HG02973 (cell line): ENCODE measurements at regions not wholly inside any gene's neighbourhood (a gene's known extent, or its start where the extent isn't known, plus 50 kb on each side); places are given as distances from the start of the nearest gene placed in this dataset.

ENCODE experiments used
- ATAC-seq: cut with Tn5 transposase; IDR thresholded peaks from one replicate; pipeline ENCODE4 v1.9.1; 2021; ENCODE audit warnings: moderate library complexity; ENCODE audit not compliant: unreplicated experiment

DNA sequence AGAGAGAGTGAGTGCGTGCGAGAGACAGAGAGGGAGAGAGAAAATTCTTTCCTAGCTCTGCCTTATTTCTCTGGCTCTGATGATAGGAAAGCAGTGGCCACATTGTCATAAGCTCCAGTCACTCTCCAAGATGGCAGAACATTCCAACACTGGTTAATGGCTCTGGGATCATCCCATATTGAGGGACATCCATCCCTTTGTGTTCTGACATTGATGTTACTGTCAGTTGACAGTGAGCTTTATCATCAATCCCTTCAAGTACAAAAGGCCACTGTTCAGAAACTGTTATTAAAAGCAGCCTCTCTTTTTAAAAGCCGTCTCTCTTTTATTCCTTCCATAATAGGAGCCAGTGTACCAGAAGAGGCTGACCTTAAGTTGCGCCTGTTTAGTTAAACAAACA lies 1084.9 kb upstream of the RBFOX1 start:
- no peak for ATAC-seq

GRCh38 chr16:6247150-6247549 lies 1085.5 kb upstream of the RBFOX1 start:
- ATAC-seq = no peak

- ATAC-seq = no peak
Measured at GRCh38 chr16:6246266-6246665, 1086.4 kb upstream of the RBFOX1 start.

DNA sequence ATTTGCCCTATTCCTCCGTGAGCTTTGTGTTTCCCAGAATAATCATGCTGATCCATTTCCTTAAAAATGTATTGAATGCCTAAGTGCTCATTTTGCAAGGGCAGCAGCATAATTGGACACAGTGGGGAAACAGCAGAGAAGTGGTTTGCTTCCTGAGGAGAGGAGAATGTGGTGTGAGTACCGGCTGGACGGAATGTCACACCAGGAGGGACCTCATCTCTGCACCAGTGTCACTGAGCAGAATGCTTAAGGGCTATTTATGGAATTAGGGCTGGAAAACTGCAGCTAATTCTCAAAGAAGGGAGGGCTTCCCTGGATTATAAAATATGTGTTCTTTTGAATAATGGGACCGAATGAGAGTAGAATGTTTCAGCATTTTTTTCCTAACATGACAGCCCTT lies 1100.6 kb upstream of the RBFOX1 start:
- no peak for ATAC-seq

DNA sequence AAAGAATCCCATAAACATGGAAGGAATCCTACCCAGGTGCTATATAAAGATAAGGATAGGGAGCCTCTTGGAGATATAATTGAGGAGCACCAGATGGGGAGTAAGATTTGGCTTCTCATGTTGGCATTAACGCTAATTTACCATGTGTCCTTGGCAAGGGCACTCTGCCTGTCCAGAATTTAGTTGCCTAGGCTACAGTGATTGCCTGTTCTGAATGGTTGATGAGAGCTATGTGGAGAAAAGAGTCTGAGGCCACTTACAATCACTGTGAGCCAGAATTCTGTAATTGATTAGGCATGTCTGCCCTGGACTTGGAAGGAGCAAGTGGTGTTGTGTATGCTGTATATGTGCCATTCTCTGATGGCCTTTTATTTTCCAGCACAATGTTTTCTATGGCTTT lies 1101.2 kb upstream of the RBFOX1 start:
- ATAC-seq = no peak

DNA sequence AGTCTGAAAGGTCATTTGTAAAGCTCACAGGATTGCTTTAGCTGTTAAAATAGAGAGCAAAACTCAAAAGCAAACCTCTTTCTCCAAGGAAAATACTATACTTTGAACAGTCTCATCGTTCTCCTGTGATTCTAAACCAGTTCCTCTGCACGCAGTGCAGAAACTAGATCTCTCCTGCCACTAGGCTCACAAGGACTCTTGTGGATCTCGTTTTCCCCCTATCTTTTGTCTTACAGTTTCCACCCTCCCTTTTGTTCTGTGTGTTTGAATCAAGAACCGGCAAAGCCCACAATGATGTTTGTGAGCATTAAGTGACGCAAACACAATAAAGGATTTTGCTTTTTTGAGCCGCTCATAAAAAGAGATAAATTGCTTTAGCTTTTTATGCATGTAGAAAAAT lies 1103.5 kb upstream of the RBFOX1 start:
- no peak for ATAC-seq

GRCh38 chr16:6218855-6219254 lies 1113.8 kb upstream of the RBFOX1 start:
- no peak for ATAC-seq

DNA sequence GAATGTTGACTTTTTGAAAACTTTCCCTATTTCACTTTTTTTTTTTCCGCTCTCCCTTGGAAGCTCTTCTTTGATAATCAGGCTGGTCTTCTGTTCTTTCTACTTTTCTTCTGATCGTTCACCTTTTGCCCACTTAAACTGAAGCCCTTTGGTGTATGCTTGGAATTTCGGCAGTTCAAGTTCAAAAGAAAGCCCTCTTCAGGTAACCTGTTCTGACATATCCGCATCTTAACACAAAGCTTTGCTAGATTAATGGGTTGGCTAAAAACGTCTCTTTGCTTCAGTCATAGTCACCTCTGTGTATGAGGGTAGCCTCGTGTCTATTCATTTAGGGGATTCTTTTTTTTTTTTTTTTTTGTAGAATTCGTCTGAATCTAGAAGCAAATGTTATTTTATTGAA lies 1115.8 kb upstream of the RBFOX1 start:
- ATAC-seq = no peak

GRCh38 chr16:6211644-6212043 lies 1114.0 kb upstream of the EEF2KMT start:
- no peak for ATAC-seq

GRCh38 chr16:6209355-6209930 lies 1111.8 kb upstream of the EEF2KMT start:
- ATAC-seq = no peak

DNA sequence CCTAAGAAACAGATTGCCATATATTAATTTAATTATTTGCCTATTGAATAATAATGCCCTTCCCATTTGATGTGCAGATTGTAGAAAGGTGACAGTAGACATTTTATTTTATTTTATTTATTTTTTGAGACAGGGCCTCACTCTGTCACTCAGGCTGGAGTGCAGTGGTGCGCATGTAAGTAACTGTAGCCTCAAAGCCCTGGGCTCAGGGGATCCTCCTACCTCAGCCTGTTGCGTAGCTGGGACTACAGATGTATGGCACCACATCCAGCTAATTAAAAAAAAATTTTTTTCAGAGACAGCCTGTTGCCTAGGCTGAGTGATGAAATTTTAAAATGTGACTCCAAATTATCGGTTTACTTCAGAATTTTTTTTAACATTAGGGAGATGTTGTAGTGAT lies 1110.0 kb upstream of the EEF2KMT start:
- ATAC-seq = no peak

DNA sequence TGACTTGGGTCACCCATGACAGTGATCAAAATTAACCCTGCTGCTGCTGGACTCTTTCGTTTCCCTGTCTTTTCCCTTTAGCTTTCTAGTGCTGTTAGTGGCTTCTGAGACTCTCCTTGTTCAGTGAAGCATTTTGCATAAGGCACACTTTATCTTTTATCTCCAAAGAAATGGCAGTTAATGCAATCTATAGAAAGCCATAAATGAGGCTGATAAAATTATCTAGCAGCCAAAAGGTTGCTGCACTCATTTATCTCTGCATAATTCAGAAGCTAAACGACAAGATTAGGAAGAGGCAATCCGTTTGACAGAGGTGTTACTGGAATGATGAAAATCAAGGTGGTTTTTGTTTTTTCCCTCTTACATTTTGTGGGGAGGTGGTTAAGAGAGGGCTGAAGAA lies 1109.5 kb upstream of the EEF2KMT start:
- no peak for ATAC-seq

DNA sequence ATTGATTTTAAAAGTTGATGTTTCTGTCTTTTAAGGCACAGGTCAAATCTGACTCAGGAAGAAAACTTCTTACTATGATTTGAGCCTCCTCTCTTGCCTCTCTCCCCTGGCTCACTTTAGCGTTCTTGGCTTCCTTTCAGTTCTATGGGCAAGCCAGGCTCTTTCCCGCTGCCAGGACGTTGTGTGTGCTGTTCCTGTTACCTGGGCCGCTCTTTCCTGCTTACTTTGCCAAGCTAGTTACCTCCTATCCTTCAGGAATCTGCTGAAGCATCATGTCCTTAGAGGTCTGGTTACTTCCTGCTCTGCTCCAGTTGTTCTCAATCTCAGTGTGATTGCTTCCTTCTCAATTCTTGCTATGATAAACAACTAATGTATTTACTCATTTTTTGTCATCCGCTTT lies 1108.5 kb upstream of the EEF2KMT start:
- ATAC-seq = no peak

- no peak for ATAC-seq
Measured at GRCh38 chr16:6204945-6205344, 1107.3 kb upstream of the EEF2KMT start.

- ATAC-seq = no peak
Measured at GRCh38 chr16:6200861-6201260, 1103.3 kb upstream of the EEF2KMT start.

DNA sequence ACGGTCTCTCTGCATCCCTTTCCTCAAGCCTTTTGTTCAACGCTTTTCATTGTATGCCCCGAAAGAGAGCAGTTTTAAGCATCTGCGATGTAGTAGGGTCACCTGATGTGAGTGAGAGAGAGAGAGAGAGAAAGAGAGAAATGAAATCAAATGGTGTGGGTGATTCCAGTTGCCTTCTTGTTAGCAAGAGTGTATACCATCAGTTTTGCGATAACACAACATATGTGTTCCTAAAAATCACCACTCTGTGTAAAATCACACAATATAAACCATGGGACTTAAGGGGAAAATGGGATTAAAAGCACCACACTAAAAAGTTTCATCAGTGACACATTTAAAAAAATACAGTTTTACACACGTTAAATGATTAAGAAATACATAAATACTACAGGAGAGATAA lies 1102.7 kb upstream of the EEF2KMT start:
- no peak for ATAC-seq

DNA sequence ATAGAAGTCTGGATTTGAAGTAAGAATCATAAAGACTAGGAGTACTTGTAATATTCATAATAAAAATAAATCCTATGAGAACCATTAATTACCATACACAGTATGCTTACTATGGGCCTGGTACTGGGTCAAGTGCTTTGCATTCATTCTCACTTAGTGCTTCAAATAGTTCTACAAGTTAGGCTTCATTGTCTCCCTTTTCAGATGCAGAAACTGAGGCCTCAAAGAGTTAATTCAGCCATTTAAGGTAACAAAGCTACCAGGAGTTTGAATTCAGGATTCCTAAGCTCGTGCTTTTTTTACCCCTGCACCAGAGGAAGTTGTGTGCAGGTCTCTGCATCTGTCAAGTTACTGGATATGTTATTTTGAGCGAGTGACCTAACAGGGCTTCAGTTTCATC lies 1098.4 kb upstream of the EEF2KMT start:
- ATAC-seq = no peak

DNA sequence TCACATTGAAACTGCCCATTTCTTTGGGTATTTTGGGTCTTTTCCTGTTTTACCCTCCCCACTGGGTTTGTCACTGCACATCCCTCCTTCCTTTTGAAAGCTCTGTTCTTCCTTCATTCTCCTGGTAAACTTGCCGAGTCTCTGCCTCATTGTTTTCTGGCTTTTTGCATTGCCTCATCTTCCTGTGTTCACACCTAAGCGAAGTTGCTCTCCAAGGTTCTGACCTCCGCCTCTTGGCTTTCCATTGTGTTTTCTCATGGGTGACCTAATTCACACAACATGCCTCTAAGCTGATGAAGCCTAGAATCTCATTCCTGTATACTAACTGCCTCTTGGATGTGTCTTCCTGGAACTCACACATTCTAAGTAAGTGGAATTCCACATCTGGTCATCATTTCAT lies 1096.1 kb upstream of the EEF2KMT start:
- ATAC-seq = no peak

DNA sequence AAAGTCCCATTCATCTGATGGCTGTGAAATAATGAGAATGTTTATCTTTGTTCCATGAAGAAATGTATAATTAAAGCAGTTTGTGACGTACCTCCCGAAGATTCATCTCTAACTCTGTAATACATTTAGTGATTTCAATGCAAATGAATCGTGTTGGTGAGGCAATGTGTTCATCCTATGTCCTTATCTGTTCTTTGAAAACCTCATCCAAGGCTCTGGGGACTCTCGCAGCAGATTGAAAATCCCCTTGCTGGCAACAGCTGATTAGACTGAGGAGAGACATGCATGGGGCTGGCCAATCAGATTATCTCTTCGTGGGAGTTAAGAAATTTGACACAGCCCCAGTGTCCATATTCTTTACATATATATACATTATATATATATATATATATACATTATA lies 1095.4 kb upstream of the EEF2KMT start:
- ATAC-seq = no peak

DNA sequence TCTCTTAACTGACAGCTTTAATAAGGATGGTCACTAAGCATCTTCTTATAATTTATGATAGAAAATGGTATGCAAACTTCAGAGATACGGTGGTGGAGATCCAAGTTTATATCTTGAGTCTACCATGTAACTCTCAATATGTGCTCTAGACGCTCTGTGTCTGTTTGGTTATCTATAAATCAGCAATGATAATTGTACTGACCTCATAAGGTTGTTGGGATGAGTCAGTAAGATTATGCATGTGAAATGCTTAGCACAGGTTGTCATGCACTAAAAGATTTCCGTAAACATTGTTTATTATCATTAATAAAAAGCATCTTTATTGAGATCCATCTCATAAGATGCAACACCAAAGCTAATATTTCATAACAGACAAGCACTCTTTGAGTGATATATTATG lies 1094.9 kb upstream of the EEF2KMT start:
- no peak for ATAC-seq

GRCh38 chr16:6190776-6191175 lies 1093.2 kb upstream of the EEF2KMT start:
- no peak for ATAC-seq

GRCh38 chr16:6189216-6189615 lies 1091.6 kb upstream of the EEF2KMT start:
- ATAC-seq = no peak

DNA sequence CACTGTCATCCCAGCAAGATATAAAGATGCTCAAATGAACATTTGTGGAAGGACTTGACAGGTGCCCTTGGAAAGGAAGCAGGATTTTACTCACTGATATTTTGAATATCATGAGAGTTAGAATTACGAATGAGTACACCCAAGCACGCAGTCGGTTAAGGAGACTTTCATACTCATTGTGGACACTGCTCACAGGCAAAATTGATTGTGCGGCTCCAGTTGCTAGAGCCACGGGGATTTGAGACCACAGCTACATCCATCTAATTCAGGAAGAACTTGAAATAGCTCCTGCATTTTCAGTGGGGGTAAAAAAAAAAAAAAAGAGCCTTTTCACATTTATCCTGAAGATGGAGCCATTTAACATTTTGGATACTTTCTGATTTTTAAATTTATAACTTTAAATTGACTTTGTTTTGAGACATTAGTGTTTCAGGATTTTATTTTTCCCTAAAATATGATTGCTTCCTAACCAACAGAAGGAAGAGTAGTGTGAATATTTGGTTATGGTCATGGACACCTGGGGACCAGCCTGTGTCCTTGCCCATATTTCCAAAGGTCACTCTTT lies 1080.1 kb upstream of the EEF2KMT start:
- no peak for ATAC-seq
